Sigmoid colon (tissue), 6 donors: ENCODE measurements at regions not wholly inside any gene's neighbourhood (a gene's known extent, or its start where the extent isn't known, plus 50 kb on each side); places are given as distances from the start of the nearest gene placed in this dataset.

Experiments used
- DNase-seq: peaks from one replicate; pipeline ENCODE4 v3.0.0-alpha.2; 2019
- H3K27ac ChIP-seq, 4 donors: fragments of 200-600 bp; sonication (generic); one replicate each; pipeline ENCODE4 v1.5.1; 2016 to 2019; ENCODE audit warnings: mild to moderate bottlenecking in 1 of 4
- H3K27me3 ChIP-seq, 3 donors: fragments of 200-600 bp; sonication (generic); one replicate each; pipeline ENCODE4 v1.5.1; 2019; ENCODE audit warnings: mild to moderate bottlenecking in 1 of 3
- H3K36me3 ChIP-seq, 4 donors: fragments of 200-600 bp; sonication (generic); one replicate each; pipeline ENCODE4 v1.5.1; 2016 to 2019
- H3K4me1 ChIP-seq, 4 donors: fragments of 200-600 bp; sonication (generic); one replicate each; pipeline ENCODE4 v1.5.1; 2017 to 2019
- H3K4me3 ChIP-seq, 4 donors: fragments of 200-600 bp; sonication (generic); one replicate each; pipeline ENCODE4 v1.5.1; 2017 to 2019; ENCODE audit warnings: mild to moderate bottlenecking in 2 of 4, moderate library complexity in 1 of 4
- H3K9me3 ChIP-seq, 4 donors: fragments of 200-600 bp in 3 of 4; sonication (generic) in 3 of 4; one replicate each; pipeline versions ENCODE4 v1.5.1 to v1.6.1; 2013 to 2019
- CTCF ChIP-seq, 4 experiments: fragments of 450-650 bp in 3 of 4; fragments of 200-600 bp in 1 of 4; IDR thresholded peaks; one replicate each; pipeline ENCODE4 v1.5.1; 2016 to 2019; ENCODE audit warnings: antibody characterized with exemption in 4 of 4, mild to moderate bottlenecking in 3 of 4, moderate library complexity in 2 of 4
- EP300 ChIP-seq, 4 donors: sonication (generic); formaldehyde crosslinking; IDR thresholded peaks; one replicate each; pipeline ENCODE4 v1.6.1; 2017; ENCODE audit warnings: antibody characterized with exemption in 4 of 4
- POLR2A ChIP-seq, 2 donors: fragments of 450-650 bp; IDR thresholded peaks; one replicate each; pipeline ENCODE4 v1.6.1; 2016; ENCODE audit warnings: antibody characterized with exemption in 2 of 2, mild to moderate bottlenecking in 2 of 2, moderate library complexity in 2 of 2
- POLR2AphosphoS5 ChIP-seq, 4 donors: sonication (generic); formaldehyde crosslinking; IDR thresholded peaks; one replicate each; pipeline ENCODE4 v1.6.1; 2017; ENCODE audit warnings: antibody characterized with exemption in 4 of 4
- WGBS, 2 donors: extraction: QIAGEN DNeasy Blood & Tissue Kit; methylation state at CpG; one replicate each; pipeline ENCODE4 v1.1.7; 2013; 5-methylcytosine and 5-hydroxymethylcytosine counted together
- intact Hi-C: fragments of 100-400 bp; cut with DNase I; formaldehyde crosslinking; loops from one replicate; pipeline ENCODE4 v1.15.1; 2023
- donor health status: healthy with polysubstance abuse.
- donor health status: healthy.

- H3K27ac ChIP-seq: no peak overlapping the region
- no peak for DNase-seq
These were observed 94.8 kb upstream of the SPATA31C2 start for GRCh38 chr9:88233091-88233490.

DNA sequence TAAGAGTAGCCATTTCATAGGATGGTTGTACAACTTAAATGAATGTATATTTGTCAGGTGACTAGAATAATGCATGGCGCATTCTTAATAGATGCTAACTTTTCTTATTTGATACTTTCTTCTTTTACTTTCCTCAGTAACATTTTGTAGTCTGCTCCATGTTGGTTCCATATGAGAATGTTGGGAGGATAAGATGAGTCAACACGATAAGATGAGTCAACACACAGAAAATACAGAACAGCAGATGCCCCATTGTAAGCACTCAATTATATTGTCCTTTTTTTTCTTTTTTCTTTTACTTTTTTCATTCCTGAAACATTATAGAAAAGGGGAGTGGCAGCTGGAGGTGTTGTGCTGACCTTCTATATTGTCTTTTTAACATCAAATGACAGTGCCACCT is 92.3 kb upstream of the SPATA31C2 start:
- no peaks in the 10 kb centered on the region for H3K36me3 ChIP-seq
- WGBS, 2 donors: 94 to 95% methylated on average over 2 of the region's 2 CpGs
- intact Hi-C loops: no loop called here
- H3K27me3 ChIP-seq: no peaks in the 10 kb centered on the region
- no peak overlapping the region for H3K4me3 ChIP-seq
- peaks cover 0 to 5% (median 0%) of the 10 kb centered on the region in 4 donors for H3K4me1 ChIP-seq
- DNase-seq: no peak
- no peak for TF ChIP-seq EP300 (IDR thresholded peaks at IDR 0.05)
- TF ChIP-seq CTCF (IDR thresholded peaks at IDR 0.05): no peak
- no peak for TF ChIP-seq POLR2AphosphoS5 (IDR thresholded peaks at IDR 0.05)
- no peak for TF ChIP-seq POLR2A (IDR thresholded peaks at IDR 0.05)
- H3K27ac ChIP-seq: no peak overlapping the region
- peaks cover 0 to 3% (median 0%) of the 10 kb centered on the region in 4 donors for H3K9me3 ChIP-seq

More at GRCh38 chr9:88233091-88233490, 94.8 kb upstream of the SPATA31C2 start:
- H3K36me3 ChIP-seq: no peaks in the 10 kb centered on the region
- intact Hi-C loops: no loop called here
- WGBS, 2 donors: 87% methylated on average over 2 of the region's 2 CpGs
- no peaks in the 10 kb centered on the region for H3K27me3 ChIP-seq
- peaks cover 0 to 29% (median 17%) of the 10 kb centered on the region in 4 donors for H3K4me1 ChIP-seq
- H3K4me3 ChIP-seq: no peak overlapping the region
- TF ChIP-seq POLR2AphosphoS5 (IDR thresholded peaks at IDR 0.05): no peak
- TF ChIP-seq CTCF (IDR thresholded peaks at IDR 0.05): no peak
- no peak for TF ChIP-seq POLR2A (IDR thresholded peaks at IDR 0.05)
- no peak for TF ChIP-seq EP300 (IDR thresholded peaks at IDR 0.05)
- peaks cover 0 to 3% (median 0%) of the 10 kb centered on the region in 4 donors for H3K9me3 ChIP-seq

DNA sequence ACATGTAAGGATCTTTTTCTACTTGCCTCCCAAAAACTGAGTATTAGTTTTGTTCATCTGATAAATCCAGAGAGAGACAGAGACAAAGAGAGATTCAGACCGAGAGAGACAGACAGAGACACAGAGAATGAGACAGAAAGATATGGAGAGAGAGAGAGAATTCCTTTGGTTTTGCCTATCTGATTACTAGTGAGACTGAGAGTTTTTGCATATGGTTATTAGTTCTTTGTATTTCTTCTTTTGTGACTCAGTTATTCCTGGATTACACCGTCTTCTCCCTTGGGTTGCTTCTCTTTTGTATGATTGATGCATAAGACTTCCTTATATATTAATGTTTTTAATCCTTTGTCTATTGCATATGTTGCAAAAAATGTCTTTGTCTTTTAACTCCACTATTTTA is 91.2 kb upstream of the SPATA31C2 start:
- intact Hi-C loops: no loop called here
- WGBS, 2 donors: 68 to 94% methylated on average over 2 of the region's 2 CpGs
- H3K4me3 ChIP-seq: no peak overlapping the region

GRCh38 chr9:88224938-88225337 is 86.7 kb upstream of the SPATA31C2 start:
- H3K9me3 ChIP-seq: no peaks in the 10 kb centered on the region
- no peak overlapping the region for H3K4me3 ChIP-seq
- H3K27ac ChIP-seq: no peak overlapping the region
- TF ChIP-seq POLR2AphosphoS5 (IDR thresholded peaks at IDR 0.05): no peak
- no peak for TF ChIP-seq EP300 (IDR thresholded peaks at IDR 0.05)
- TF ChIP-seq CTCF (IDR thresholded peaks at IDR 0.05): no peak
- TF ChIP-seq POLR2A (IDR thresholded peaks at IDR 0.05): no peak
- intact Hi-C loops: no loop called here
- no peaks in the 10 kb centered on the region for H3K4me1 ChIP-seq
- DNase-seq: no peak
- no peaks in the 10 kb centered on the region for H3K27me3 ChIP-seq
- WGBS, 2 donors: 82 to 88% methylated on average over 6 of the region's 6 CpGs
- no peaks in the 10 kb centered on the region for H3K36me3 ChIP-seq

More for the DNA sequence above, 91.2 kb upstream of the SPATA31C2 start:
- H3K36me3 ChIP-seq: no peaks in the 10 kb centered on the region
- H3K27ac ChIP-seq: no peak overlapping the region
- no peaks in the 10 kb centered on the region for H3K27me3 ChIP-seq
- TF ChIP-seq POLR2AphosphoS5 (IDR thresholded peaks at IDR 0.05): no peak
- TF ChIP-seq EP300 (IDR thresholded peaks at IDR 0.05): no peak
- TF ChIP-seq POLR2A (IDR thresholded peaks at IDR 0.05): no peak
- TF ChIP-seq CTCF (IDR thresholded peaks at IDR 0.05): no peak
- H3K4me1 ChIP-seq: no peaks in the 10 kb centered on the region
- peaks cover 0 to 3% (median 0%) of the 10 kb centered on the region in 4 donors for H3K9me3 ChIP-seq
- DNase-seq: no peak

- TF ChIP-seq POLR2AphosphoS5 (IDR thresholded peaks at IDR 0.05) (no peak), POLR2A (IDR thresholded peaks at IDR 0.05) (no peak), CTCF (IDR thresholded peaks at IDR 0.05) (no peak), EP300 (IDR thresholded peaks at IDR 0.05) (no peak)
- no peak for DNase-seq
- intact Hi-C loops: no loop called here
- Histone ChIP-seq H3K4me1 (no peaks in the 10 kb centered on the region), H3K27me3 (no peaks in the 10 kb centered on the region), H3K4me3 (no peak overlapping the region), H3K9me3 (no peaks in the 10 kb centered on the region), H3K27ac (no peak overlapping the region), H3K36me3 (no peaks in the 10 kb centered on the region)
- WGBS, 2 donors: 75 to 81% methylated on average over 7 of the region's 7 CpGs
These were observed 82.8 kb upstream of the SPATA31C2 start for GRCh38 chr9:88221105-88221504.
